HCT116 (cell line): ENCODE measurements at regions not wholly inside any gene's neighbourhood (a gene's known extent, or its start where the extent isn't known, plus 50 kb on each side); places are given as distances from the start of the nearest gene placed in this dataset.

ENCODE experiments used
- ATAC-seq: fragments of 200-7000 bp; cut with Tn5 transposase; 2 replicates; pipeline ENCODE4 v1.9.1; 2020; ENCODE audit warnings: mild to moderate bottlenecking, moderate library complexity
- BruUV-seq: library from RNA; stranded (reverse); fragments of 400-500 nt; replicated peaks from 2 replicates; lab custom pipeline; 2021; lab: Mats Ljungman, UMichigan
- CTCF ChIA-PET: fragments of 300-600 bp; sonication (Branson Sonifier 250); formaldehyde crosslinking; loops from one replicate; lab custom pipeline; 2021; ENCODE audit warnings: antibody characterized with exemption; lab: Charles Lee
- POLR2A ChIA-PET: fragments of 300-600, 350-600 bp; sonication (Branson Sonifier 250); formaldehyde crosslinking; loops from one replicate; lab custom pipeline; 2021; ENCODE audit warnings: antibody characterized with exemption; lab: Charles Lee
- RAD21 ChIA-PET, 2 experiments: fragments of 300-600 bp; sonication (Branson Sonifier 250); formaldehyde crosslinking; loops; one replicate each; lab custom pipeline; 2023; ENCODE audit warnings: low total read pairs in 2 of 2; ENCODE audit not compliant: uncharacterized antibody in 2 of 2, unreplicated experiment in 2 of 2, low non-redundant PET in 1 of 2; lab: Charles Lee
- DNase-seq: peaks from one replicate; pipeline ENCODE4 v3.0.0-alpha.2; 2010; ENCODE audit warnings: low read depth, low spot score
- H2AFZ ChIP-seq: fragments of 200-600 bp; shearing (Covaris generic), sonication (generic); 2 replicates; pipeline ENCODE4 v1.6.1; 2017; ENCODE audit warnings: low read depth, mixed run types, mixed read lengths, antibody characterized with exemption, low read length; ENCODE audit not compliant: poor library complexity, severe bottlenecking
- H3K27ac ChIP-seq: 2 replicates; pipeline ENCODE4 v1.5.1; 2012; ENCODE audit warnings: low read depth, low read length
- H3K27me3 ChIP-seq: fragments of 200-600 bp; sonication (generic); 2 replicates; pipeline ENCODE4 v1.6.1; 2016; ENCODE audit warnings: mixed run types, low read length, mixed read lengths; ENCODE audit not compliant: insufficient read depth
- H3K36me3 ChIP-seq, 2 experiments: fragments of 200-500 bp in 1 of 2; fragments of 200-600 bp in 1 of 2; sonication (Bioruptor generic) in 1 of 2; sonication (generic) in 1 of 2; 2 replicates each; pipeline versions ENCODE4 v1.5.1 to v1.6.1; 2014 to 2016; ENCODE audit warnings: low read length in 2 of 2, inconsistent platforms in 1 of 2, mixed read lengths in 1 of 2, mixed run types in 1 of 2; ENCODE audit not compliant: insufficient read depth in 2 of 2, control insufficient read depth in 1 of 2
- H3K4me1 ChIP-seq, 2 experiments: fragments of 200-600 bp in 1 of 2; sonication (generic) in 1 of 2; 2 replicates each; pipeline versions ENCODE4 v1.5.1 to v1.6.1; 2012 to 2017; ENCODE audit warnings: low read length in 2 of 2, inconsistent platforms in 1 of 2, mild to moderate bottlenecking in 1 of 2, mixed read lengths in 1 of 2, mixed run types in 1 of 2, moderate library complexity in 1 of 2; ENCODE audit not compliant: insufficient read depth in 2 of 2, control insufficient read depth in 1 of 2
- H3K4me2 ChIP-seq: fragments of 200-600 bp; sonication (generic); 2 replicates; pipeline ENCODE4 v1.6.1; 2017; ENCODE audit warnings: mixed run types, low read length, mixed read lengths
- H3K4me3 ChIP-seq, 2 experiments: fragments of 200-600 bp in 1 of 2; sonication (generic) in 1 of 2; replicated peaks in 1 of 2; 2 replicates each; pipeline ENCODE4 v1.5.1; 2011 to 2016; ENCODE audit warnings: low read length in 2 of 2, control low read depth in 1 of 2, low read depth in 1 of 2, mild to moderate bottlenecking in 1 of 2, mixed read lengths in 1 of 2, mixed run types in 1 of 2
- H3K79me2 ChIP-seq: fragments of 200-600 bp; sonication (generic); 2 replicates; pipeline ENCODE4 v1.6.1; 2017; ENCODE audit warnings: mild to moderate bottlenecking, mixed run types, low read length, moderate library complexity, mixed read lengths; ENCODE audit not compliant: insufficient read depth
- H3K9ac ChIP-seq: fragments of 200-600 bp; sonication (generic); 2 replicates; pipeline ENCODE4 v1.6.1; 2016; ENCODE audit warnings: low read length, mixed read lengths
- H3K9me2 ChIP-seq: fragments of 200-600 bp; sonication (generic), shearing (Covaris generic); 2 replicates; pipeline ENCODE4 v1.6.1; 2017; ENCODE audit warnings: mixed run types, mild to moderate bottlenecking, moderate library complexity; ENCODE audit not compliant: insufficient read depth
- H3K9me3 ChIP-seq, 2 experiments: fragments of 200-500 bp in 1 of 2; fragments of 200-600 bp in 1 of 2; sonication (Bioruptor generic) in 1 of 2; sonication (generic) in 1 of 2; 2 replicates each; pipeline ENCODE4 v1.6.1; 2014 to 2017; ENCODE audit warnings: low read length in 2 of 2, mixed read lengths in 2 of 2, inconsistent platforms in 1 of 2, low read depth in 1 of 2, mild to moderate bottlenecking in 1 of 2, mixed run types in 1 of 2, moderate library complexity in 1 of 2; ENCODE audit not compliant: control insufficient read depth in 1 of 2, insufficient read depth in 1 of 2
- H4K20me1 ChIP-seq: fragments of 200-600 bp; sonication (generic), shearing (Covaris generic); 2 replicates; pipeline ENCODE4 v1.6.1; 2017; ENCODE audit warnings: mixed run types, mild to moderate bottlenecking, moderate library complexity; ENCODE audit not compliant: insufficient read depth
- ATF3 ChIP-seq: IDR thresholded peaks from 2 replicates; pipeline ENCODE4 v1.6.1; 2012
- CTCF ChIP-seq, 3 experiments: fragments of 200-600 bp in 1 of 3; sonication (generic) in 1 of 3; IDR thresholded peaks in 2 of 3; conservative IDR thresholded peaks in 1 of 3; 2 replicates each; pipeline ENCODE4 v1.5.1; 2012 to 2017; ENCODE audit warnings: low read depth in 2 of 3, low read length in 2 of 3, antibody characterized with exemption in 1 of 3, borderline replicate concordance in 1 of 3, control low read depth in 1 of 3, mild to moderate bottlenecking in 1 of 3, mixed read lengths in 1 of 3, mixed run types in 1 of 3, moderate library complexity in 1 of 3; ENCODE audit not compliant: insufficient read depth in 1 of 3
- ELF1 ChIP-seq: IDR thresholded peaks from 2 replicates; pipeline ENCODE4 v1.6.1; 2012; ENCODE audit warnings: low read depth, borderline replicate concordance
- EZH2 ChIP-seq: fragments of 200-600 bp; sonication (generic); IDR thresholded peaks from 2 replicates; pipeline ENCODE4 v1.6.1; 2017; ENCODE audit warnings: antibody characterized with exemption, mixed run types
- EZH2phosphoT487 ChIP-seq: fragments of 200-600 bp; IDR thresholded peaks from 2 replicates; pipeline ENCODE4 v1.6.1; 2018; ENCODE audit warnings: antibody characterized with exemption, borderline replicate concordance
- JUND ChIP-seq: IDR thresholded peaks from 2 replicates; pipeline ENCODE4 v1.6.1; 2012
- POLR2AphosphoS5 ChIP-seq: IDR thresholded peaks from 2 replicates; pipeline ENCODE4 v1.6.1; 2011; ENCODE audit warnings: mild to moderate bottlenecking, low read depth, low read length, moderate library complexity
- RAD21 ChIP-seq: IDR thresholded peaks from 2 replicates; pipeline ENCODE4 v1.6.1; 2012; ENCODE audit warnings: low read depth, mild to moderate bottlenecking
- SIN3A ChIP-seq: IDR thresholded peaks from 2 replicates; pipeline ENCODE4 v1.6.1; 2012; ENCODE audit warnings: low read depth
- SRF ChIP-seq: IDR thresholded peaks from 2 replicates; pipeline ENCODE4 v1.6.1; 2012; ENCODE audit warnings: low read depth
- YY1 ChIP-seq: IDR thresholded peaks from 2 replicates; pipeline ENCODE4 v1.6.1; 2011; ENCODE audit warnings: low read length, low read depth, moderate library complexity, mild to moderate bottlenecking; ENCODE audit not compliant: insufficient replicate concordance; ENCODE audit errors: extremely low read depth
- ZFX ChIP-seq: fragments of 450-650 bp; IDR thresholded peaks from 2 replicates; pipeline ENCODE4 v1.6.1; 2017
- ZNF274 ChIP-seq: fragments of 200-500 bp; sonication (Bioruptor generic); IDR thresholded peaks from 2 replicates; pipeline ENCODE4 v1.6.1; 2014; ENCODE audit warnings: mild to moderate bottlenecking, low read depth, low read length, inconsistent platforms
- intact Hi-C: fragments of 100-400 bp; cut with micrococcal nuclease; formaldehyde crosslinking; loops from 2 replicates; pipeline ENCODE4 v1.10.0; 2022
- TF ChIP-seq, protein P1 (sequence below): IDR thresholded peaks from 2 replicates; pipeline ENCODE4 v1.6.1; 2011; ENCODE audit warnings: mild to moderate bottlenecking, low read length, moderate library complexity; ENCODE audit not compliant: insufficient replicate concordance; ENCODE audit errors: extremely low read depth

DNA sequence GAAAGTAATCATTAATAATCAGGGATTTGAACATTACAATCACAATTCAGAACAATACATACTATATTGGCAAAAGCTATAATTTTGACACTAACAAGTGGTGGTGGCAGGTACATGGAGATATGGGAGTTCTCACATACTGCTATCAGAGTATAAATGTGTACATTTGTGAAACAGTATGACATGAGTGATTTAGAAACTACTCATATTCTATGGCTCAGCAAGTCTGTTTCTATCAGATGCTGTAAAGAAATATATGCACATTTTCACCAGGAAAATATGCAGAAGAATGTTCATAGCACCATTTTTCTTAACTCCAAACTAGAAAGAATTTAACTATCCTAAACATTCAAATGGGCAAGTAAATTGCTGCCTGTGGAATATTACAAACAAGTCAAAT is 620.0 kb downstream of the SH2D4B start:
- Histone ChIP-seq H3K9ac (no peak overlapping the region), H3K9me2 (no peaks in the 10 kb centered on the region), H3K27me3 (no peaks in the 10 kb centered on the region), H3K27ac (no peak overlapping the region), H3K79me2 (no peaks in the 10 kb centered on the region), H3K36me3 (no peaks in the 10 kb centered on the region), H3K4me2 (no peak overlapping the region), H4K20me1 (no peaks in the 10 kb centered on the region), H3K4me1 (no peaks in the 10 kb centered on the region), H3K4me3 (no peak overlapping the region), H2AFZ (no peak overlapping the region), H3K9me3 (peaks cover 0 to 8% of the 10 kb centered on the region in 2 experiments; a peak in 1 of 4 replicates)
- no peak for DNase-seq
- ChIA-PET RAD21 (no interaction called here), POLR2A (no interaction called here), CTCF (no interaction called here)
- TF ChIP-seq, protein P1, sequence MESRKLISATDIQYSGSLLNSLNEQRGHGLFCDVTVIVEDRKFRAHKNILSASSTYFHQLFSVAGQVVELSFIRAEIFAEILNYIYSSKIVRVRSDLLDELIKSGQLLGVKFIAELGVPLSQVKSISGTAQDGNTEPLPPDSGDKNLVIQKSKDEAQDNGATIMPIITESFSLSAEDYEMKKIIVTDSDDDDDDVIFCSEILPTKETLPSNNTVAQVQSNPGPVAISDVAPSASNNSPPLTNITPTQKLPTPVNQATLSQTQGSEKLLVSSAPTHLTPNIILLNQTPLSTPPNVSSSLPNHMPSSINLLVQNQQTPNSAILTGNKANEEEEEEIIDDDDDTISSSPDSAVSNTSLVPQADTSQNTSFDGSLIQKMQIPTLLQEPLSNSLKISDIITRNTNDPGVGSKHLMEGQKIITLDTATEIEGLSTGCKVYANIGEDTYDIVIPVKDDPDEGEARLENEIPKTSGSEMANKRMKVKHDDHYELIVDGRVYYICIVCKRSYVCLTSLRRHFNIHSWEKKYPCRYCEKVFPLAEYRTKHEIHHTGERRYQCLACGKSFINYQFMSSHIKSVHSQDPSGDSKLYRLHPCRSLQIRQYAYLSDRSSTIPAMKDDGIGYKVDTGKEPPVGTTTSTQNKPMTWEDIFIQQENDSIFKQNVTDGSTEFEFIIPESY, result no peak
- TF ChIP-seq ATF3 (no peak), SRF (no peak), POLR2AphosphoS5 (no peak)
- no peak for ATAC-seq
- no TSS peak for BruUV-seq
- intact Hi-C loops, result no loop called here

DNA sequence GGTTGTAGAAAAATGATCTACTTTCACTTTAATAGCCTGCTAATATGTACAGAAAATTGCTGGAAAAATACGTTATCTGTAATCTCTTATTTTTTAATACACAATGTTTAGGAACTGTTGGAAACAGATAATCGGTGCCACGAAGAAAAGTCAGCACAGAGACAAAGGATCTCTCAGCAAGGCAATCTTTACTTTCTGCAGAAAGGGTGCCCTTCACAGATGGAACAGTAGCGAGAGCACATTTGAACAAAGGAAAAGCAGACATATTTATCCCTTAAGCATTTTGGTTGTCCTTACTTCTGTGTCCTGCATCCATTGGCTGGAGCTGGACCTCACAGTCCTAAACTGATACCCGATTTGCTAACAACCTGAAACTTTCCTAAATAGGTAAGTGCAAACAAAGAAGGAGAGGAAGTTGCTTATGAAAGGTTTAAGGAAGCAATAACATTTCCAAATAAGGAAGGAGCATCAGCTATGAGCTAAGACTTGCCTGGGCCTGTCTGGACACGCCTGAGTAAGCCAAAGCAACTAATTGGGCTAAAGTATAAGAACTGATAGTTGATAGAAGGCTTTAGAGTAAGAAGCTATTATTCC is 640.0 kb downstream of the SH2D4B start:
- H3K27ac ChIP-seq, result no peak overlapping the region
- H3K79me2 ChIP-seq, result no peaks in the 10 kb centered on the region
- no peaks in the 10 kb centered on the region for H3K36me3 ChIP-seq
- BruUV-seq, result no TSS peak
- ATAC-seq (no peak), DNase-seq (no peak)
- ChIA-PET RAD21 (no interaction called here), CTCF (no interaction called here), POLR2A (no interaction called here)
- intact Hi-C loops, result no loop called here
- no peaks in the 10 kb centered on the region for H3K4me1 ChIP-seq
- no peaks in the 10 kb centered on the region for H3K9me2 ChIP-seq
- TF ChIP-seq POLR2AphosphoS5 (no peak), EZH2 (no peak), YY1 (no peak), SIN3A (no peak), EZH2phosphoT487 (no peak), ZNF274 (no peak), ZFX (no peak), ELF1 (no peak), SRF (no peak), JUND (no peak), CTCF (IDR thresholded peaks at IDR 0.05 in 2 of 3, conservative IDR thresholded peaks at IDR 0.05 in 1 of 3; ENCODE audit: borderline replicate concordance in 1 of 3, insufficient read depth in 1 of 3, low read depth in 2 of 3, low read length in 2 of 3) (no peak), RAD21 (no peak)
- TF ChIP-seq, protein P1, result no peak
- H3K4me2 ChIP-seq, result no peak overlapping the region
- no peaks in the 10 kb centered on the region for H3K27me3 ChIP-seq
- peaks cover 3 to 6% of the 10 kb centered on the region in 2 experiments; a peak in 3 of 4 replicates for H3K9me3 ChIP-seq
- no peak overlapping the region for H3K9ac ChIP-seq
- H3K4me3 ChIP-seq, result no peak overlapping the region
- H4K20me1 ChIP-seq, result no peaks in the 10 kb centered on the region
- H2AFZ ChIP-seq, result no peak overlapping the region
